ENCODE measurements at regions not wholly inside any gene's neighbourhood (a gene's known extent, or its start where the extent isn't known, plus 50 kb on each side); places are given as distances from the start of the nearest gene placed in this dataset.

GRCh38 chr10:124339119-124340032 is 79.3 kb downstream of the OAT start:
- TF ChIP-seq CTCF (IDR thresholded peaks at IDR 0.05 in 2 of 3, conservative IDR thresholded peaks at IDR 0.05 in 1 of 3; ENCODE audit: borderline replicate concordance in 1 of 3, insufficient read depth in 1 of 3, low read depth in 2 of 3, low read length in 2 of 3) (no peak), POLR2A (IDR thresholded peaks at IDR 0.05; ENCODE audit: borderline replicate concordance, extremely low read depth, insufficient read depth, insufficient read length) (no peak), YY1 (IDR thresholded peaks at IDR 0.05; ENCODE audit: extremely low read depth, insufficient replicate concordance, low read depth, low read length) (no peak), EGR1 (IDR thresholded peaks at IDR 0.05; ENCODE audit: low read depth) (no peak), JUND (IDR thresholded peaks at IDR 0.05) (no peak), SIN3A (IDR thresholded peaks at IDR 0.05; ENCODE audit: low read depth) (no peak), RAD21 (IDR thresholded peaks at IDR 0.05; ENCODE audit: low read depth) (no peak), MAX (IDR thresholded peaks at IDR 0.05) (no peak)
